Bronchial epithelial cell (primary cell): ENCODE measurements at regions not wholly inside any gene's neighbourhood (a gene's known extent, or its start where the extent isn't known, plus 50 kb on each side); places are given as distances from the start of the nearest gene placed in this dataset.

Source experiments
- DNase-seq: peaks from one replicate; pipeline ENCODE4 v3.0.0-alpha.2; 2010; ENCODE audit warnings: low read depth
- FAIRE-seq: peaks from 2 replicates; lab custom pipeline; 2011; peaks lifted over from hg19 to GRCh38; lab: Jason Lieb, UNC
- H3K27me3 ChIP-seq: 2 replicates; pipeline ENCODE4 v1.5.1; 2011; ENCODE audit warnings: low read length; ENCODE audit not compliant: control insufficient read depth, insufficient read depth
- H3K36me3 ChIP-seq: 2 replicates; pipeline ENCODE4 v1.5.1; 2011; ENCODE audit warnings: low read length; ENCODE audit not compliant: control insufficient read depth, insufficient read depth
- H3K4me3 ChIP-seq: 2 replicates; pipeline ENCODE4 v1.5.1; 2011; ENCODE audit warnings: mild to moderate bottlenecking, low read depth, low read length, control low read depth
- TF ChIP-seq, protein P1 (sequence below): IDR thresholded peaks from 2 replicates; pipeline ENCODE4 v1.5.1; 2011; ENCODE audit warnings: mild to moderate bottlenecking, moderate library complexity, low read length, control low read depth, inconsistent platforms; ENCODE audit not compliant: insufficient read depth, severe bottlenecking

DNA sequence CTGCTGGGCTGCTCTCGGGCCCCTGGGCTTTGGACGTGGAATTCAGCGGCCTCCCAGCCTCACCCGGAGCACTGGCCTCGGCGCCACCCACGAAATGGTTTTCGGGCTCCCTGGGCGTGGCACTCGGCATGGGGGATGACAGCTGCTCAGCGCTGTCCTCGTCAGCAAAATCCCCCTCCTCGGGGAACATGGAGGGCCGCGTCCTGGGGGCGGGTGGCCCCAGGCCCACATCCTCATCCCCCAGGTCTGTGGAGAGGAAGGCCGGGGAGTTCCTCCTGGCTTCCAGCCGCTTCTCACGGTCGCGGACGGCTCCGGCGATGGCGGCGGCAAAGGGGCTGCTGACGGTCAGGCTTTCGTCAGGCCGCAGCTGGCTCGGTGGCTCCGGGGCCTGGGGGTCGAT lies 88.4 kb downstream of the CTTN start:
- DNase-seq (no peak), FAIRE-seq (no peak)
- TF ChIP-seq, protein P1, sequence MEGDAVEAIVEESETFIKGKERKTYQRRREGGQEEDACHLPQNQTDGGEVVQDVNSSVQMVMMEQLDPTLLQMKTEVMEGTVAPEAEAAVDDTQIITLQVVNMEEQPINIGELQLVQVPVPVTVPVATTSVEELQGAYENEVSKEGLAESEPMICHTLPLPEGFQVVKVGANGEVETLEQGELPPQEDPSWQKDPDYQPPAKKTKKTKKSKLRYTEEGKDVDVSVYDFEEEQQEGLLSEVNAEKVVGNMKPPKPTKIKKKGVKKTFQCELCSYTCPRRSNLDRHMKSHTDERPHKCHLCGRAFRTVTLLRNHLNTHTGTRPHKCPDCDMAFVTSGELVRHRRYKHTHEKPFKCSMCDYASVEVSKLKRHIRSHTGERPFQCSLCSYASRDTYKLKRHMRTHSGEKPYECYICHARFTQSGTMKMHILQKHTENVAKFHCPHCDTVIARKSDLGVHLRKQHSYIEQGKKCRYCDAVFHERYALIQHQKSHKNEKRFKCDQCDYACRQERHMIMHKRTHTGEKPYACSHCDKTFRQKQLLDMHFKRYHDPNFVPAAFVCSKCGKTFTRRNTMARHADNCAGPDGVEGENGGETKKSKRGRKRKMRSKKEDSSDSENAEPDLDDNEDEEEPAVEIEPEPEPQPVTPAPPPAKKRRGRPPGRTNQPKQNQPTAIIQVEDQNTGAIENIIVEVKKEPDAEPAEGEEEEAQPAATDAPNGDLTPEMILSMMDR, result no peak
- no peaks in the 10 kb centered on the region for H3K36me3 ChIP-seq
- H3K27me3 ChIP-seq, result no peaks in the 10 kb centered on the region
- no peak overlapping the region for H3K4me3 ChIP-seq

DNA sequence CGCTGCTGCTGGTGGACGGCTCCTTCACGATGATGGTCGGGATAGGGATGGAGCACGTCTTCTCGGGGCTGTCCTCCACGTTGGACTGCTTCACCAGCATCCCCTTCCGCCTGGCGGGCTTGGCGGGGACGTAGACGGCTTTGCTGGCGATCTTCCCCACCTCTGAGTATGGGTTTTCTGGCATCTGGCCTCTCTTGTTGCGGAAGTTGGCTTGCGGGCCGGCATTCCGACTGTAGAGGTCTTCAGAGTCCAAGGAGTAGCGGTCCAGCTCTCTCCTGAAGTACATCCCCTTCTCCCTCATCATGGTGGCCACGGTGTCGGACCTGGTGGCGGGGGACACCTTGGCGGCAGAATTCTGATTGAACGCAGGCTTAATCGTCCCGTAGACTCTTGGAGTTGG lies 88.8 kb downstream of the CTTN start:
- DNase-seq (no peak), FAIRE-seq (no peak)
- Histone ChIP-seq H3K36me3 (no peaks in the 10 kb centered on the region), H3K4me3 (no peak overlapping the region), H3K27me3 (no peaks in the 10 kb centered on the region)
- TF ChIP-seq, protein P1, result no peak

DNA sequence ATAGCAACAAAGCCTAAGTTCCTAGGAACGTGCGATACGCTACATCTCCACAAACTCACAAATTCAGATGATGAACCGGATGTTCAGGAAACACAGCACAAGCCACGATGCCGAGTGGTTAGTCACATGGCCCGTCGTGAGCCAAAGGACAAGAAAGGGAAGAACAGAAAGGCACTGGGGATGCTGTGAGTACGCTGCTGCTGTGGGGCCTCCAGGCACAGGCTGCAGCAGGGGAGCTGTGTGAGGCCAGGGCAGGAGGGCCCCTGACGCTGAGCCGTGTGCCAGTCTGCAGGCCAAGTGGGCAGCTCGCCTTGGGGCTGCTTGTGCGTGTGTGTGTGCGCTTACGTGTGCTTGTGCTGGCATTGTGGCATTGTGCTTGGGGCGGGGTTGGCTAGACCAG lies 89.4 kb downstream of the CTTN start:
- H3K27me3 ChIP-seq, result no peaks in the 10 kb centered on the region
- TF ChIP-seq, protein P1, result no peak
- H3K36me3 ChIP-seq, result no peaks in the 10 kb centered on the region
- no peak for FAIRE-seq
- DNase-seq, result no peak
- no peak overlapping the region for H3K4me3 ChIP-seq

DNA sequence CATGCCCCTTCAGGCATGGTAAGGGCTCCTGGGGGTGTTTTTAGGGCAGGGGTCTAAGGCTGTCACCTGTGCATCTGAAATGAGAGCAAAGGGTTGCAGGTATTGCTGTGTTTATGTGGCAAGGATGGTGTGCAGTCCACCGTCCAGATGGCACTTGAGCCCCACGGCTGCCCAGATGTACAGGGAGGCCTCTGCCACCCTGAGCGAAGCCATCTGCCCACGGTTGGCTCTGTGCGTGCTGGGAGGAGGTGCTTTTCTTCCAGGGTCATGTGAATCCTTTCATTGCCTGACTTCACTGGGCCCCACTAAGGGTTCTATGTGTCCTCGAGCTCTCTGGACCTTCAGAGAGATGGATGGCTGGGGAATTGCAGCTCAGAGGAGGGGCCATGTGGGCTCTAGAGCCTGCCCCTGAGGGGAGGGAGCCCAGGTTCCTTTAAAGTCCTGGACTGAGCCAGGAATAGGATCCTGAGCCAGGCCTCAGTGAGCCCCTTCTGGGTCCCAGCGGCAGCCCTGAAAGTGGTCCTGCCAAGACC lies 89.9 kb downstream of the CTTN start:
- H3K27me3 ChIP-seq, result no peaks in the 10 kb centered on the region
- FAIRE-seq, result no peak
- TF ChIP-seq, protein P1, result no peak
- H3K4me3 ChIP-seq, result no peak overlapping the region
- no peak for DNase-seq
- H3K36me3 ChIP-seq, result no peaks in the 10 kb centered on the region

DNA sequence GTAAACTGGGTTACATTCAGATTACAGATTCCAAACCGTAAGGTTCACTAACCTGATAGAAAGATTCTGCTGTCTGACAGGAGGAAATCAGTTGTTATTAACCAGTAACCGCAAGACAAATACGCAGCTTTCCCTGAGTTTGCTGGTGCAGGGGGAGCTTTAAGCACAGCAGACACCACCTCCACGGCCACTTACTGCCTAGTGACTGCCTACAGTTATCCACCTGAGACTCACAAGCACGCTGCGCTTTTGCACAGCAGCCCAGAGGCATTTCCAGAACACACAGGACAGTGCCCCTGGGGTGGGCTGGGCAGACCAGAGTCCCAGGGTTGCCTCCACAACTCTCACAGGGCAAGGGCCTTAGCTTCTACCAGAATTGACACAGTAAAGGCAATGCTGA lies 90.9 kb downstream of the CTTN start:
- TF ChIP-seq, protein P1, result no peak
- Histone ChIP-seq H3K4me3 (no peak overlapping the region), H3K36me3 (no peaks in the 10 kb centered on the region), H3K27me3 (no peaks in the 10 kb centered on the region)
- no peak for DNase-seq
- FAIRE-seq, result no peak

DNA sequence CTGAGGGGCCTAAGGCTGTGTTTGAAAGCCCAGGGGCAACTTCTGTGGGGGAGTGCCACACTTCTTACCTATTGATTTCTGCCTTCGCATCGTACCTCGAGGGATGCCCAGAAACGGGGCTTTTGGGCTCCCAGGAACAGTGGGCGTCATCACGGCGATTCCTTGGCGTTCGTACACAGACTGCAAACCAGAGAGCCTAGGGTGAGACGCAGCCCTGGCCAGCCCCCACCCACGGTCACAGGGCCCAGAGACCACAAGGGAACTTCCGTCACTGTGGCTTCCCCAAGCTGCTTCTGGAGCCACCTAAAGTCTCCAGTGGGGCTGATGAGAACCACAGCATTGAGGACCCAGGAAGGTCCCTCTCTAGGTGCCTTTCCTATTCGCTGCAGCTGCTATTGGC lies 91.9 kb downstream of the CTTN start:
- no peak overlapping the region for H3K4me3 ChIP-seq
- DNase-seq, result no peak
- peak; percentile 81 for FAIRE-seq
- no peaks in the 10 kb centered on the region for H3K36me3 ChIP-seq
- no peaks in the 10 kb centered on the region for H3K27me3 ChIP-seq
- TF ChIP-seq, protein P1, result no peak
